ENCODE measurements at regions not wholly inside any gene's neighbourhood (a gene's known extent, or its start where the extent isn't known, plus 50 kb on each side); places are given as distances from the start of the nearest gene placed in this dataset.

- TF ChIP-seq CTCF (CRISPR knock-in tag; IDR thresholded peaks at IDR 0.05) (no peak), KDM5B (CRISPR knock-in tag; IDR thresholded peaks at IDR 0.05; ENCODE audit: borderline replicate concordance) (no peak)
Measured at GRCh38 chr5:128773378-128773777, 191.9 kb upstream of the SLC27A6 start (continued).

GRCh38 chr5:128774605-128775004 lies 190.7 kb upstream of the SLC27A6 start:
- Histone ChIP-seq H3K9me3 (ENCODE audit: low read length) (no peaks in the 10 kb centered on the region), H2AFZ (ENCODE audit: low read length) (no peak overlapping the region), H3K27me3 (ENCODE audit: control insufficient read depth in 1 of 2, insufficient read depth in 2 of 2, low read length in 2 of 2) (no peaks in the 10 kb centered on the region), H4K20me1 (ENCODE audit: insufficient read depth, low read length) (no peaks in the 10 kb centered on the region), H3K4me2 (ENCODE audit: low read depth, low read length) (no peak overlapping the region), H3K27ac (ENCODE audit: extremely low read length, insufficient read depth, low read length) (no peak overlapping the region), H3K4me3 (replicated peaks in 1 of 3; ENCODE audit: insufficient read depth in 1 of 3, low read depth in 2 of 3, low read length in 3 of 3) (no peak overlapping the region), H3K4me1 (ENCODE audit: insufficient read depth, low read length) (no peaks in the 10 kb centered on the region), H3K9ac (ENCODE audit: insufficient read depth, low read depth, low read length) (no peak overlapping the region), H3K79me2 (ENCODE audit: insufficient read depth, low read length) (no peaks in the 10 kb centered on the region), H3K36me3 (replicated peaks in 1 of 2; ENCODE audit: control insufficient read depth in 1 of 2, insufficient read depth in 2 of 2, low read length in 2 of 2) (no peaks in the 10 kb centered on the region)
- intact Hi-C loops (cut with micrococcal nuclease; ENCODE audit: unreplicated experiment): no loop called here
- WGBS (ENCODE audit: low lambda C conversion rate): 12% methylated on average over 7 of the region's 7 CpGs
- ATAC-seq: no peak
- no TSS peak for BruUV-seq (replicated peaks)
- no peak for FAIRE-seq
- in situ Hi-C loops (cut with HindIII; ENCODE audit: extremely low pct_ligation_motif_present, low pct_unique_long_range_greater_than_20kb): no loop called here
- CTCF ChIA-PET (ENCODE audit: low intra/inter-chr PET ratio, low total read pairs): no interaction called here
- no peak for TF ChIP-seq RELA (CRISPR knock-in tag; IDR thresholded peaks at IDR 0.05)
- TF ChIP-seq ZNF501 (CRISPR knock-in tag; IDR thresholded peaks at IDR 0.05): no peak
- no peak for TF ChIP-seq ERF (CRISPR knock-in tag; IDR thresholded peaks at IDR 0.05)
- no peak for TF ChIP-seq ZNF772 (CRISPR knock-in tag; IDR thresholded peaks at IDR 0.05)
- no peak for TF ChIP-seq ETV6 (CRISPR knock-in tag; conservative IDR thresholded peaks at IDR 0.05)
- TF ChIP-seq KLF16 (CRISPR knock-in tag; IDR thresholded peaks at IDR 0.05): no peak
- no peak for TF ChIP-seq ZNF557 (CRISPR knock-in tag; IDR thresholded peaks at IDR 0.05)
- no peak for TF ChIP-seq ONECUT2 (CRISPR knock-in tag; IDR thresholded peaks at IDR 0.05)
- TF ChIP-seq ZNF577 (CRISPR knock-in tag; IDR thresholded peaks at IDR 0.05; ENCODE audit: borderline replicate concordance, low read depth): no peak
- no peak for TF ChIP-seq ATF3 (CRISPR knock-in tag; IDR thresholded peaks at IDR 0.05)
- TF ChIP-seq ZNF230 (CRISPR knock-in tag; IDR thresholded peaks at IDR 0.05): no peak
- no peak for DNase-seq (ENCODE audit: low spot score)
- POLR2A ChIA-PET: no interaction called here

Measured in HepG2 (cell line).